SK-N-SH (cell line): ENCODE measurements at regions not wholly inside any gene's neighbourhood (a gene's known extent, or its start where the extent isn't known, plus 50 kb on each side); places are given as distances from the start of the nearest gene placed in this dataset.
"Not testable (repeated sequence)": the region's sequence is repeated elsewhere in the genome, so short reads cannot be mapped to it uniquely, and the experiment has no call there.

Experiments
- CTCF ChIA-PET: fragments of 300-600, 350-600 bp; formaldehyde crosslinking; extraction: SDS; loops from one replicate; lab custom pipeline; 2021; lab: Yijun Ruan, JAX
- POLR2A ChIA-PET: fragments of 350-600 bp; sonication (Branson Sonifier 250); formaldehyde crosslinking; extraction: SDS; loops from one replicate; lab custom pipeline; 2020; ENCODE audit warnings: antibody characterized with exemption, inconsistent platforms; lab: Yijun Ruan, JAX
- DNase-seq: peaks from one replicate; pipeline ENCODE4 v3.0.0; 2012
- H2AFZ ChIP-seq: fragments of 200-600 bp; sonication (generic); 2 replicates; pipeline ENCODE4 v1.8.1; 2016; ENCODE audit warnings: antibody characterized with exemption, mild to moderate bottlenecking, low read depth
- H3F3A ChIP-seq: fragments of 200-600 bp; sonication (generic); replicated peaks from 2 replicates; pipeline ENCODE3; 2016; ENCODE audit warnings: antibody characterized with exemption, mild to moderate bottlenecking; ENCODE audit not compliant: insufficient read depth
- H3K27ac ChIP-seq, 2 experiments: fragments of 200-500 bp in 1 of 2; fragments of 200-600 bp in 1 of 2; sonication (Bioruptor generic) in 1 of 2; sonication (generic), shearing (Covaris generic) in 1 of 2; 2 replicates each; pipeline versions ENCODE4 v1.5.1 to v1.6.1; 2014 to 2016; ENCODE audit warnings: low read depth in 2 of 2, inconsistent platforms in 1 of 2, low read length in 1 of 2, mild to moderate bottlenecking in 1 of 2, mixed read lengths in 1 of 2
- H3K27me3 ChIP-seq: fragments of 200-600 bp; sonication (generic), shearing (Covaris generic); 2 replicates; pipeline ENCODE4 v1.6.1; 2016; ENCODE audit warnings: mixed run types; ENCODE audit not compliant: insufficient read depth
- H3K36me3 ChIP-seq, 2 experiments: fragments of 200-500 bp in 1 of 2; fragments of 200-600 bp in 1 of 2; sonication (Bioruptor generic) in 1 of 2; sonication (generic) in 1 of 2; replicated peaks in 1 of 2; 2 replicates each; pipeline versions ENCODE3 to v1.5.1; 2014 to 2016; ENCODE audit warnings: low read length in 1 of 2, mild to moderate bottlenecking in 1 of 2; ENCODE audit not compliant: insufficient read depth in 2 of 2, control insufficient read depth in 1 of 2
- H3K4me1 ChIP-seq, 2 experiments: fragments of 200-500 bp in 1 of 2; fragments of 200-600 bp in 1 of 2; sonication (Bioruptor generic) in 1 of 2; sonication (generic), shearing (Covaris generic) in 1 of 2; 2 replicates each; pipeline versions ENCODE4 v1.5.1 to v1.6.1; 2014 to 2016; ENCODE audit warnings: low read depth in 1 of 2, low read length in 1 of 2, mixed run types in 1 of 2; ENCODE audit not compliant: insufficient read depth in 2 of 2, control insufficient read depth in 1 of 2
- H3K4me2 ChIP-seq: fragments of 200-600 bp; sonication (generic), shearing (Covaris generic); 2 replicates; pipeline ENCODE4 v1.6.1; 2017; ENCODE audit warnings: mixed run types
- H3K4me3 ChIP-seq, 2 experiments: fragments of 200-500 bp in 1 of 2; fragments of 200-600 bp in 1 of 2; sonication (Bioruptor generic) in 1 of 2; sonication (generic), shearing (Covaris generic) in 1 of 2; 2 replicates each; pipeline versions ENCODE4 v1.5.1 to v1.8.1; 2014 to 2016; ENCODE audit warnings: low read depth in 2 of 2, inconsistent platforms in 1 of 2, low read length in 1 of 2, mild to moderate bottlenecking in 1 of 2, mixed read lengths in 1 of 2, moderate library complexity in 1 of 2
- H3K79me2 ChIP-seq: fragments of 200-600 bp; sonication (generic); 2 replicates; pipeline ENCODE4 v1.8.1; 2017; ENCODE audit warnings: mild to moderate bottlenecking; ENCODE audit not compliant: insufficient read depth
- H3K9ac ChIP-seq: fragments of 200-600 bp; sonication (generic); 2 replicates; pipeline ENCODE4 v1.6.1; 2017; ENCODE audit warnings: mixed run types
- H3K9me2 ChIP-seq: fragments of 200-600 bp; sonication (generic); 2 replicates; pipeline ENCODE4 v1.6.1; 2017; ENCODE audit warnings: mixed run types
- H3K9me3 ChIP-seq: fragments of 200-600 bp; sonication (generic); 2 replicates; pipeline ENCODE4 v1.6.1; 2017; ENCODE audit warnings: mixed run types, mild to moderate bottlenecking, moderate library complexity
- H4K20me1 ChIP-seq: fragments of 200-600 bp; sonication (generic); 2 replicates; pipeline ENCODE4 v1.6.1; 2017; ENCODE audit warnings: mild to moderate bottlenecking, mixed run types; ENCODE audit not compliant: insufficient read depth
- FOSL2 ChIP-seq: IDR thresholded peaks from 2 replicates; pipeline ENCODE4 v1.4.0; 2012; ENCODE audit warnings: low read depth, mild to moderate bottlenecking, moderate library complexity, borderline replicate concordance
- GATA2 ChIP-seq: sonication (generic); formaldehyde crosslinking; IDR thresholded peaks from 2 replicates; pipeline ENCODE4 v1.5.0; 2020; ENCODE audit warnings: mild to moderate bottlenecking, missing genetic modification reagents
- JUND ChIP-seq: IDR thresholded peaks from 2 replicates; pipeline ENCODE4 v1.4.0; 2012
- MEF2A ChIP-seq: IDR thresholded peaks from 2 replicates; pipeline ENCODE4 v1.4.0; 2012; ENCODE audit warnings: low read depth, borderline replicate concordance
- PBX3 ChIP-seq: IDR thresholded peaks from 2 replicates; pipeline ENCODE4; 2012
- RAD21 ChIP-seq: IDR thresholded peaks from 2 replicates; pipeline ENCODE4 v1.6.1; 2012; ENCODE audit warnings: mild to moderate bottlenecking, low read length
- RXRA ChIP-seq: IDR thresholded peaks from 2 replicates; pipeline ENCODE4 v1.4.0; 2012; ENCODE audit warnings: low read depth, mild to moderate bottlenecking, borderline replicate concordance
- TAF1 ChIP-seq: IDR thresholded peaks from 2 replicates; pipeline ENCODE4 v1.6.1; 2012; ENCODE audit warnings: low read depth, mild to moderate bottlenecking, low read length, moderate library complexity, borderline replicate concordance
- USF1 ChIP-seq: IDR thresholded peaks from 2 replicates; pipeline ENCODE4 v1.4.0; 2012; ENCODE audit warnings: low read depth, borderline replicate concordance
- USF2 ChIP-seq: fragments of 150-350 bp; IDR thresholded peaks from 2 replicates; pipeline ENCODE4 v1.6.1; 2017; ENCODE audit warnings: antibody characterized with exemption, low read length, low read depth, borderline replicate concordance
- YY1 ChIP-seq: IDR thresholded peaks from 2 replicates; pipeline ENCODE4 v1.4.0; 2012; ENCODE audit warnings: low read depth, mild to moderate bottlenecking
- WGBS: methylation state at CpG from one replicate; pipeline ENCODE4 v1.1.6; 2017; ENCODE audit warnings: low lambda C conversion rate; 5-methylcytosine and 5-hydroxymethylcytosine counted together

GRCh38 chr1:70796298-70796697 is 251.3 kb downstream of the PTGER3 start:
- H2AFZ ChIP-seq, H3K27ac ChIP-seq, H3K9ac ChIP-seq: not testable (repeated sequence)

GRCh38 chr1:70802625-70803024 is 245.0 kb downstream of the PTGER3 start:
- H3K4me2 ChIP-seq, H3K9me3 ChIP-seq, H3K4me1 ChIP-seq, H3K9ac ChIP-seq, DNase-seq, H2AFZ ChIP-seq, H3K36me3 ChIP-seq, H4K20me1 ChIP-seq, H3K4me3 ChIP-seq, H3K79me2 ChIP-seq, H3K27ac ChIP-seq, H3K27me3 ChIP-seq, H3K9me2 ChIP-seq, POLR2A ChIA-PET, H3F3A ChIP-seq: not testable (repeated sequence)
- WGBS: 48% methylated on average over 2 of the region's 2 CpGs
- CTCF ChIA-PET: interaction anchor here (0.9 kb wide), 1 partner anchor 35 kb away, joined by 3 read pairs; no protein-coding TSS in a partner anchor

More at GRCh38 chr1:70796298-70796697, 251.3 kb downstream of the PTGER3 start:
- H3F3A ChIP-seq, H3K9me2 ChIP-seq, DNase-seq, H3K9me3 ChIP-seq, H3K4me1 ChIP-seq, H4K20me1 ChIP-seq, POLR2A ChIA-PET, CTCF ChIA-PET, H3K79me2 ChIP-seq, H3K4me2 ChIP-seq, H3K27me3 ChIP-seq, H3K4me3 ChIP-seq, H3K36me3 ChIP-seq: not testable (repeated sequence)
- 46% methylated on average over 1 of the region's 1 CpG for WGBS

- POLR2A ChIA-PET: no interaction called here
Measured at GRCh38 chr1:70805641-70806040, 242.0 kb downstream of the PTGER3 start.

More at GRCh38 chr1:70805641-70806040, 242.0 kb downstream of the PTGER3 start:
- no peaks in the 10 kb centered on the region for H3K36me3 ChIP-seq
- H3K27me3 ChIP-seq: no peaks in the 10 kb centered on the region
- no peak overlapping the region for H3K27ac ChIP-seq
- no peak overlapping the region for H3K4me2 ChIP-seq
- no peak overlapping the region for H3K4me3 ChIP-seq
- no peaks in the 10 kb centered on the region for H3K9me3 ChIP-seq
- no peak overlapping the region for H2AFZ ChIP-seq
- no peak for TF ChIP-seq TAF1
- TF ChIP-seq RXRA: no peak
- no peak for TF ChIP-seq PBX3
- TF ChIP-seq MEF2A: no peak
- TF ChIP-seq FOSL2: no peak
- no peak for TF ChIP-seq RAD21
- TF ChIP-seq JUND: no peak
- TF ChIP-seq YY1: no peak
- TF ChIP-seq USF1: no peak
- TF ChIP-seq GATA2 (CRISPR knock-in tag): no peak
- TF ChIP-seq USF2: no peak
- CTCF ChIA-PET: no interaction called here
- no peaks in the 10 kb centered on the region for H4K20me1 ChIP-seq
- 59% methylated on average over 5 of the region's 6 CpGs for WGBS
- DNase-seq: no peak
- no peaks in the 10 kb centered on the region for H3K79me2 ChIP-seq
- no peaks in the 10 kb centered on the region for H3F3A ChIP-seq
- H3K9me2 ChIP-seq: no peaks in the 10 kb centered on the region
- H3K9ac ChIP-seq: no peak overlapping the region
- H3K4me1 ChIP-seq: peaks cover 0 to 4% of the 10 kb centered on the region in 2 experiments; a peak in 1 of 4 replicates
